HG03354 (cell line): ENCODE measurements at regions not wholly inside any gene's neighbourhood (a gene's known extent, or its start where the extent isn't known, plus 50 kb on each side); places are given as distances from the start of the nearest gene placed in this dataset.
"Not testable (repeated sequence)": the region's sequence is repeated elsewhere in the genome, so short reads cannot be mapped to it uniquely, and the experiment has no call there.

Experiments used
- ATAC-seq: cut with Tn5 transposase; IDR thresholded peaks from one replicate; pipeline ENCODE4 v1.9.1; 2021; ENCODE audit warnings: mild to moderate bottlenecking; ENCODE audit not compliant: unreplicated experiment, poor library complexity, severe bottlenecking

GRCh38 chr4:120005527-120005926, 61.1 kb downstream of the MAD2L1 start:
- ATAC-seq = no peak

GRCh38 chr4:120005076-120005475, 61.6 kb downstream of the MAD2L1 start:
- ATAC-seq = no peak

GRCh38 chr4:120004054-120004453, 62.6 kb downstream of the MAD2L1 start:
- ATAC-seq = no peak

- no peak for ATAC-seq
Observed at GRCh38 chr4:120003193-120003592, 63.5 kb downstream of the MAD2L1 start.

- no peak for ATAC-seq
Observed at GRCh38 chr4:120001850-120002249, 64.8 kb downstream of the MAD2L1 start.

- no peak for ATAC-seq
Observed at GRCh38 chr4:120000591-120001296, 65.9 kb downstream of the MAD2L1 start.

- ATAC-seq = not testable (repeated sequence)
Observed at GRCh38 chr4:119996024-119996423, 70.6 kb downstream of the MAD2L1 start.

GRCh38 chr4:119984996-119985395, 81.7 kb downstream of the MAD2L1 start:
- no peak for ATAC-seq

- no peak for ATAC-seq
Observed at GRCh38 chr4:119982756-119983155, 83.9 kb downstream of the MAD2L1 start.

GRCh38 chr4:119980456-119980855, 86.2 kb downstream of the MAD2L1 start:
- no peak for ATAC-seq

GRCh38 chr4:119977076-119977940, 89.3 kb downstream of the MAD2L1 start:
- ATAC-seq = no peak

GRCh38 chr4:119971431-119972084, 95.1 kb downstream of the MAD2L1 start:
- ATAC-seq = no peak

- no peak for ATAC-seq
Observed at GRCh38 chr4:119962631-119963030, 104.0 kb downstream of the MAD2L1 start.

- ATAC-seq = no peak
Observed at GRCh38 chr4:119958983-119959382, 107.7 kb downstream of the MAD2L1 start.

GRCh38 chr4:119955256-119955655, 111.4 kb downstream of the MAD2L1 start:
- no peak for ATAC-seq

GRCh38 chr4:119954487-119954886, 112.2 kb downstream of the MAD2L1 start:
- ATAC-seq = not testable (repeated sequence)

- no peak for ATAC-seq
Observed at GRCh38 chr4:119946359-119946758, 120.3 kb downstream of the MAD2L1 start.

GRCh38 chr4:119942806-119943205, 123.8 kb downstream of the MAD2L1 start:
- ATAC-seq = no peak

- no peak for ATAC-seq
Observed at GRCh38 chr4:119940557-119940956, 126.1 kb downstream of the MAD2L1 start.
